Dedifferentiated amniotic fluid mesenchymal stem cell (primary cell): ENCODE measurements at regions not wholly inside any gene's neighbourhood (a gene's known extent, or its start where the extent isn't known, plus 50 kb on each side); places are given as distances from the start of the nearest gene placed in this dataset.
A peak's percentile ranks its signal among the peaks of the same experiment; 100 is the strongest.

Experiments
- DNase-seq: peaks from one replicate; pipeline ENCODE4 v3.0.0-alpha.2; 2016; ENCODE audit errors: extremely low spot score

- DNase-seq = no peak
These were observed 255.5 kb upstream of the FN1 start for GRCh38 chr2:215691346-215691745.

DNA sequence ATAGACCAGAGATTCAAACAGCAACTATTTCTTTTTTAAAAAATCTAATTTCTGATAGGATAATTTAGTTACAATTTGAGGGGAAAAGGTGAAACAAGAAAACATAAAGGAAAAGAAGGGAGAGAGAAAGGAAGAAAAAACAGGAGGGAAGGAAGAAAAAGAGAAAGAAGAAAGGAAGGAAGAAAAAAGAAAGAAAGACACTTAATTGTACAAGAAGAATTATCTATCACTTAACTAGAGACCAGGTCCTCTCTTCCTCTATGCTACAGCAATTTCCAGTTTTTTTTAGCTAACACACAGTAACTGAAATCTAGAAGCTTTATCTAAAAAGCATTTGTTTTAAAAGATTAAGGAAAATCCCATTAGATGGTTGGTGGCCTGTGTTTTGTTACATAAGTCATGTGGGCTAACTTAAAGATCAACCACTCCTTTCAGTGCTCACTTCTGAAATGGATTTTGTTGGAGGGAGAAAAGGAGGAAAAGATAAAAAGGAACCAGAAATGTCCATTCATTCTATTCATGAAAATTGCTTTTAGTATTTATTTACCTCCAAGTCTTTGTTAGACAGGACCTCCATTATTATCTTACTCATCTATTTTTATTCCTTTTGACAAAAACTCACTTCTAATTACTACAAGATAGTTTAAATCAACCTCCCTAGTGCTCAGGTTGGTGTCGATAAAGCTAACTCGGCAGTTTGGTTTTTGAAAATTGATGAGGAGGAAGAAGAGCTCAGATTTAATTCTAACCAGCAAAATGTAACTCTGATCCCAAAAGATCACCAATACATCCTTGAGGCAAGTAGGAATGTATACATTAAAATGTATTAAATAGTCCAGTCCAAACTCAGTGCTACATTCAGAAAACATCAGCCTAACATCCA lies 251.5 kb upstream of the FN1 start:
- DNase-seq = no peak

GRCh38 chr2:215685238-215685990 lies 249.5 kb upstream of the FN1 start:
- no peak for DNase-seq

DNA sequence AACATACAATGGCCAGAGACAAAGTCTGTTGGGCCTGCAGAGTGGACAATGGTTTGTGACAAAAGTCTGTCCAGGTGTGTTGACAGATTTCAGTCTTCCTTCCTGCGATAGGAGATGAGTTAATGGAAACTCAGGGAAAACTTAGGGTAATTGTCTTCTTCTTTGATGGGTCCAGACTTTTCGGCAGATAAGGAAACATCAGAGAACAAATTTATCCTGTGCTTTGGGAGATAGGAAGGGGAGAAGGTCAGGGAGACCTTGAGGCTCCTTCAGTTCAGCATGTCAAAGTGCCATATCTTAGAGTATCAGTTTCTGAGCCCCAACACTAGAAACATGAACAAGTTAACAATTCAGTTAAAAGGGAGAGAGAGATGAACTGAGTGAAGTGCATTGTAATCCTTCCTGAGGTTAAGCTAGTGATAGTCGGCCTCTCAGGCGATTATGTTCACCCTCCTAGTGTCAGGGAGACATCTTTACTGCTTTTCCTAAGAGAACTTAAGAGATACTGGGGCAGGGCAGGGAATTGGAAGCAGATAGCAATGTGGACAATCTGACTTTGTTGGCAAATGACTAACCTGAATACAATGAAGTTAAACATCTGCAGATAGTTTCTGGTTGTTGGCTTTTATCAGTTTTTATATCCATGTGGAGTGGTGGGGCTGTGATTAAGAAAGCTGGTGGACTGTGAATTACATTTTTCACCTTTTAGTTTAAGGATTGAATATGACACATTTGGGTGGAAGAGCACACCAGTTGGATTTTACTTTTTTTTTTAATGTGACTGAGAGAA lies 248.8 kb upstream of the FN1 start:
- DNase-seq = no peak

GRCh38 chr2:215683295-215683694 lies 247.4 kb upstream of the FN1 start:
- no peak for DNase-seq

DNA sequence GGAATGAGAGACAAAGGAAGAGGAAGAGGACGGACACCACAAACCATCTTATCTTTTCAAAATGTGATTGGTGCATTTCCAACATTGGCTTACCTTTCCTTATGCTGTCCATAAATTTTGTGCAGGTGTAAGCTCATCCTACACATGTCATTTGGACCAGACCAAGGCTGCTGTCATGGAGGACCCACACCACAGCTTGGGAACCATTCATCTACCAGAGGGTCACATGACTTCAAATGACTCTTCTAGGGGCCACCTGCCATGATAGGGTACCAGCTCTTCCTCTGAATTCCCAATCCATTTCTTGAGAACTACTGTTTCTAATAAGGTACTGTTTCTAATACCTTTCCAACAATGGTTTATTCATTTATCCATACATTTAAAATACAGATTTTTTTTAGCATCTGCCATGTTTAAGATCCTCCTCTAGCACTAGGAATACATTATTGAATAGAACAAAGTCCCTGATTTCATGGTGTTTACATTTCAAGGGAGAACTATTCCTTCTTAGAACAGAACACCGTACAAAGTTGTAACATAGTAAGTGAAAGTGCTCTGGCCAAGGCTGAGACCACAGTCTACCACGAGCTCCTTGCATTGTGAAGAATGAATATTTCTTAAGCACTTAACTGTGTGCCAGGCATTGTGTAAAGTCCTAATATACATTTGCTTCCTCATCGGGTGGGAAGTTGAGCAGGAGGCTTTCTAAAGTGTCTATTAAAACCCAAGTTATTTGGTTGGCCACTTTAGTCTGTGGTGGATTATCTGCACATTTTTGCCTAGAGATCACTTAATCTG lies 246.1 kb upstream of the FN1 start:
- no peak for DNase-seq

GRCh38 chr2:215680605-215681598 lies 245.0 kb upstream of the FN1 start:
- peak; percentile 44 for DNase-seq

DNA sequence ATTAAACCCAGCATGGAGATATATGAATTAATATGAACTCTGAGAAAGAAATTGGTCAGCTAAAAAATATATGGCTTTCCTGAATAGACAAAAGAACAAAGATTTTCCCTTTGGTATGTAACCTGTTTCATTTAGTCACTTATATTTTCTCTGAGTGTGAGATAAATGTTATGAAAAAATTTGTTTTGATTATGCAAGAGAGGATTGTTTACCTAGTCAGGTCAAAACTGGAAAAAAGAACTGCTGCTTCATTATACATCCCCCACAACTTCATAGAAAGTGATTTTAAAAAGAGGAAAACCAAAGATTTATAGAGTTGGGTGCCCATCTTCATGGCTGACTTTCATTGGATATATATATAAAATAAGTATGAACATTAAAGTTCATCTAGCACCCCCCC lies 242.2 kb upstream of the FN1 start:
- DNase-seq = no peak

- DNase-seq = no peak
These were observed 241.6 kb upstream of the FN1 start for GRCh38 chr2:215677481-215677880.

- no peak for DNase-seq
These were observed 236.5 kb upstream of the FN1 start for GRCh38 chr2:215672406-215672805.

- DNase-seq = no peak
These were observed 235.8 kb upstream of the FN1 start for GRCh38 chr2:215671691-215672090.

GRCh38 chr2:215671244-215671643 lies 235.4 kb upstream of the FN1 start:
- DNase-seq = no peak

DNA sequence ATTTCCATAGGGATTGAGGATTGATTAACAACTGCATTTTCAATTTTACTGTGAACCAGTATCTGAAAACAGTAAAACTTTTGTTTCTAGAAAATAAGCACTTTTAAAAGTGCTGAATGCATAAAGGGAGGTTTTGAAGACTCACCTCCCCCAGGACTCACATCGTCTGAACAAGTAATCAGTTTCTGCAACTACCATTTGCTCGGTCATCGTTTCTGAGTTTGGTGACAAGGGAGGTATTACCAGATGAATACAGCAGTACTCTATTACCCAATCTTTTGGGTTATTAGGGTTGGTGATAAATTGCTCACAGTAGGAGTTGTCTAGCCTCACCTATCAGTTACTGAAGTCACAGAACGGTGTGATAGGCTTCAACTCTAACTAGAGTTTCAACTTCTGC lies 234.5 kb upstream of the FN1 start:
- no peak for DNase-seq

DNA sequence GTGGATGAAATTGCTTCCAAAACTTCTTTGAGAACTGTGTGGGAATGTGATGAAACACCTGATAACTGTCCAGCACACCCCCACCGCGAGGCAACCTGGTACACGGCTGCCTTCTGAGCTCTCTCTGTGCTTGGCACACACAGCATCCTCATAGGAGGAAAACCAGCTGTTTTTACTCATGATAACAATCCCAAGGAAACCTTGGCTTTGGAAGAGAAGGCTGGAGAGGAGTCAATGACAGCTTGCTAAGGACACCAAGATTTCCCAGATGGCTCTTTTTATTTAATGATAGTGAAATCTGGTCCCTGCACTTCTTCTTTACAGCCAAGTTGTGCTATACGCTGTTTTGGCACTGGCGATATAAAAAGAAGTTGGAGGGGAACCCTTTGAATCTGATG lies 232.5 kb upstream of the FN1 start:
- DNase-seq = no peak

GRCh38 chr2:215667585-215668377 lies 231.9 kb upstream of the FN1 start:
- no peak for DNase-seq

GRCh38 chr2:215664847-215665525 lies 229.1 kb upstream of the FN1 start:
- peak; percentile 72 for DNase-seq

- DNase-seq = no peak
These were observed 226.8 kb upstream of the FN1 start for GRCh38 chr2:215662715-215663114.

DNA sequence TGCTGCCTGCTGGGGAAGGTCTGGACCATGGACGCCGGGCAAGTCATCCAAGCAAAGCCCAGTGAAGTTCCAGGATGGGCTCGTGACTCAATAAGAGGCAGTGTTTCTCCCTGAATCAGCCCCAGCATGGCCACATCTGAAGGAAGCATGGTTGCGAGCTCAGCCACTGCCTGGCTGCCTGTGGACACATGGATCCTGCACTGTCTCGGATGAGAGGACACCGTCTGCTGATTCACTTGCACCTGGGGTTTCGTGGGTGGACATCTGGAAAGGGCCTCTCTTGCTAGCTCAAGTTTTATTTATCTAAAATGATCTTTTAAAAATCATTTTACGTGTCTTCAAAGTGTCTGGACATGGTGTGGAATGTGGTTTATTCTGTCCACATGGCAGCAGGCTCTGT lies 224.8 kb upstream of the FN1 start:
- no peak for DNase-seq

DNA sequence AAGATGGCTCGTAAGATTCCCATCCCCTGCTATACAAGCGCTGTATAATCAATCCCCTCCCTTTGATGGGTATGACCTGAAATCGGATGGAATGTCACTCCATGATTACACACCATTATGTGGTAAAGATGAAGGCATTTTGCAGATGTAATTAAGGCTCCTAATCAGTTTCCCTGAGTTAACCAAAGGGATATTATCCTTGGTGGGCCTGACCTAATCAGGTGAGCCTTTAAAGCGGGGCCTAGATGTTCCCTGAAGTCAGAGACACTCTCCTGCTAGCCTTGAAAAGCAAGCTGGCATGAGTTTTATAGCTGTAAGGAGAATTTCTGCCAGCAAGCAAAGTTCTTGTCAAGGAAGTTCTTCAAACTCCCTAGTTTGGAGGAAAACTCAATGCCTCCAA lies 223.8 kb upstream of the FN1 start:
- DNase-seq = no peak
